GM12878 (cell line): ENCODE measurements at regions not wholly inside any gene's neighbourhood (a gene's known extent, or its start where the extent isn't known, plus 50 kb on each side); places are given as distances from the start of the nearest gene placed in this dataset.

Experiments
- ATAC-seq: fragments of 200-7000 bp; cut with Tn5 transposase; 3 replicates; pipeline ENCODE4 v1.9.1; 2020; ENCODE audit warnings: mild to moderate bottlenecking, moderate library complexity
- BruUV-seq: library from RNA; stranded (reverse); fragments of 400-500 nt; replicated peaks from 2 replicates; lab custom pipeline; 2021; lab: Mats Ljungman, UMichigan
- CTCF ChIA-PET: fragments of 300-600 bp; sonication (Branson Sonifier 250); formaldehyde crosslinking; extraction: SDS; loops from one replicate; lab custom pipeline; 2021; ENCODE audit warnings: inconsistent platforms; lab: Yijun Ruan, JAX
- POLR2A ChIA-PET: fragments of 350-600 bp; formaldehyde crosslinking; extraction: SDS; loops from one replicate; lab custom pipeline; 2021; ENCODE audit warnings: inconsistent platforms; lab: Charles Lee
- RAD21 ChIA-PET: fragments of 300-600 bp; sonication (Branson Sonifier 250); formaldehyde crosslinking; loops from one replicate; lab custom pipeline; 2023; ENCODE audit warnings: antibody characterized with exemption; ENCODE audit not compliant: unreplicated experiment; lab: Charles Lee
- SMC1A ChIA-PET: fragments of 300-600 bp; sonication (Branson Sonifier 250); formaldehyde crosslinking; loops from one replicate; lab custom pipeline; 2023; ENCODE audit not compliant: unreplicated experiment, uncharacterized antibody; lab: Charles Lee
- DNase-seq: peaks from one replicate; pipeline ENCODE4 v3.0.0-alpha.2; 2011; ENCODE audit warnings: low read depth, low spot score
- FAIRE-seq: peaks from 3 replicates; lab custom pipeline; 2011; peaks lifted over from hg19 to GRCh38; lab: Jason Lieb, UNC
- H2AFZ ChIP-seq: 2 replicates; pipeline ENCODE4 v1.6.0; 2011; ENCODE audit warnings: low read depth, low read length, control low read depth; ENCODE audit not compliant: control insufficient read depth
- H3K27ac ChIP-seq: 2 replicates; pipeline ENCODE4 v1.5.1; 2011; ENCODE audit warnings: control low read depth; ENCODE audit not compliant: control insufficient read depth, insufficient read depth
- H3K27me3 ChIP-seq, 2 experiments: replicated peaks in 1 of 2; 2 replicates each; pipeline versions ENCODE4 v1.6.0 to v1.6.1; 2011; ENCODE audit warnings: low read length in 1 of 2; ENCODE audit not compliant: control insufficient read depth in 2 of 2, insufficient read depth in 2 of 2
- H3K36me3 ChIP-seq, 2 experiments: 2 replicates each; pipeline ENCODE4 v1.5.1; 2011; ENCODE audit warnings: low read length in 1 of 2; ENCODE audit not compliant: control insufficient read depth in 2 of 2, insufficient read depth in 2 of 2
- H3K4me1 ChIP-seq: 2 replicates; pipeline ENCODE4 v1.6.1; 2011; ENCODE audit warnings: mild to moderate bottlenecking, low read length, moderate library complexity, mixed read lengths; ENCODE audit not compliant: control insufficient read depth, insufficient read depth
- H3K4me2 ChIP-seq: 2 replicates; pipeline ENCODE4 v1.6.0; 2011; ENCODE audit warnings: control low read depth; ENCODE audit not compliant: control insufficient read depth, insufficient read depth
- H3K4me3 ChIP-seq: fragments of 200-600 bp; sonication (generic); 2 replicates; pipeline ENCODE4 v1.5.1; 2016
- H3K79me2 ChIP-seq: 2 replicates; pipeline ENCODE4 v1.6.0; 2011; ENCODE audit warnings: low read length; ENCODE audit not compliant: control insufficient read depth, insufficient read depth
- H3K9ac ChIP-seq: 2 replicates; pipeline ENCODE4 v1.8.0; 2011; ENCODE audit warnings: low read length, control low read depth, mixed read lengths; ENCODE audit not compliant: control insufficient read depth, insufficient read depth
- H3K9me3 ChIP-seq: replicated peaks from 3 replicates; pipeline ENCODE4 v1.5.1; 2011; ENCODE audit warnings: mild to moderate bottlenecking, low read length; ENCODE audit not compliant: control insufficient read depth, insufficient read depth
- H4K20me1 ChIP-seq: 2 replicates; pipeline ENCODE4 v1.6.0; 2011; ENCODE audit not compliant: control insufficient read depth, insufficient read depth
- BCL3 ChIP-seq: IDR thresholded peaks from 2 replicates; pipeline ENCODE4 v1.6.1; 2011; ENCODE audit warnings: borderline replicate concordance, low read depth, mild to moderate bottlenecking, moderate library complexity, low read length; ENCODE audit not compliant: insufficient read depth, poor library complexity, severe bottlenecking
- BHLHE40 ChIP-seq, 2 experiments: fragments of 450-650 bp in 1 of 2; IDR thresholded peaks; 2 replicates each; pipeline ENCODE4 v1.6.1; 2011 to 2017; ENCODE audit warnings: low read depth in 2 of 2, borderline replicate concordance in 1 of 2, improper control_type of control experiment in 1 of 2, low read length in 1 of 2, mild to moderate bottlenecking in 1 of 2
- E2F4 ChIP-seq: IDR thresholded peaks from 2 replicates; pipeline ENCODE4 v1.6.1; 2012; ENCODE audit warnings: low read depth, low read length, improper control_type of control experiment
- EGR1 ChIP-seq, 2 experiments: IDR thresholded peaks; 1 replicate in 1 of 2; 2 replicates in 1 of 2; pipeline ENCODE4 v1.6.1; 2011 to 2012; ENCODE audit warnings: low read depth in 2 of 2, low read length in 2 of 2, borderline replicate concordance in 1 of 2, mild to moderate bottlenecking in 1 of 2, moderate library complexity in 1 of 2
- FOXK2 ChIP-seq: fragments of 450-650 bp; IDR thresholded peaks from 2 replicates; pipeline ENCODE4 v1.6.1; 2017; ENCODE audit warnings: mild to moderate bottlenecking, moderate library complexity
- GABPA ChIP-seq: IDR thresholded peaks from 2 replicates; pipeline ENCODE4 v1.6.1; 2014; ENCODE audit warnings: antibody characterized with exemption, low read depth, mild to moderate bottlenecking, inconsistent platforms
- NFYA ChIP-seq: IDR thresholded peaks from 2 replicates; pipeline ENCODE4 v1.6.1; 2011; ENCODE audit warnings: low read depth, mild to moderate bottlenecking, low read length, improper control_type of control experiment, borderline replicate concordance
- PAX5 ChIP-seq: IDR thresholded peaks from 2 replicates; pipeline ENCODE4 v1.6.1; 2011; ENCODE audit warnings: low read depth, low read length, borderline replicate concordance
- POLR2AphosphoS2 ChIP-seq: IDR thresholded peaks from 2 replicates; pipeline ENCODE4 v1.6.1; 2011; ENCODE audit warnings: low read depth, mild to moderate bottlenecking, low read length, improper control_type of control experiment, moderate library complexity
- RBBP5 ChIP-seq: fragments of 200-600 bp; sonication (generic); conservative IDR thresholded peaks from 2 replicates; pipeline ENCODE4 v1.6.1; 2016
- SREBF1 ChIP-seq: IDR thresholded peaks from 2 replicates; pipeline ENCODE4 v1.6.1; 2012; ENCODE audit warnings: mild to moderate bottlenecking, low read length
- TARDBP ChIP-seq: IDR thresholded peaks from 2 replicates; pipeline ENCODE4 v1.6.1; 2016; ENCODE audit warnings: borderline replicate concordance
- ZBTB4 ChIP-seq: fragments of 450-650 bp; formaldehyde crosslinking; IDR thresholded peaks from 2 replicates; pipeline ENCODE4 v1.4.0; 2022; ENCODE audit warnings: mild to moderate bottlenecking, moderate library complexity
- ZNF687 ChIP-seq: fragments of 450-650 bp; IDR thresholded peaks from 2 replicates; pipeline ENCODE4 v1.6.1; 2017; ENCODE audit warnings: mild to moderate bottlenecking, moderate library complexity
- WGBS: methylation state at CpG from one replicate; pipeline ENCODE4 v1.1.6; 2016; ENCODE audit warnings: low lambda C conversion rate; ENCODE audit not compliant: insufficient replicate concordance, insufficient coverage; ENCODE audit errors: missing lambda C conversion rate; 5-methylcytosine and 5-hydroxymethylcytosine counted together
- in situ Hi-C: fragments of 300-500 bp; cut with MboI; formaldehyde crosslinking; loops from 9 replicates; pipeline ENCODE4 v1.14.3; 2018; ENCODE audit warnings: mixed read lengths
- intact Hi-C: fragments of 100-400 bp; cut with micrococcal nuclease; formaldehyde crosslinking; loops from one replicate; pipeline ENCODE4 v1.14.2; 2022; ENCODE audit not compliant: unreplicated experiment

GRCh38 chr18:46426021-46426678 lies 230.9 kb downstream of the LOXHD1 start:
- Histone ChIP-seq H3K79me2 (no peaks in the 10 kb centered on the region), H3K27me3 (peaks cover 0 to 3% of the 10 kb centered on the region in 2 experiments; a peak in 2 of 4 replicates), H3K9me3 (no peaks in the 10 kb centered on the region), H3K4me1 (no peaks in the 10 kb centered on the region), H3K36me3 (no peaks in the 10 kb centered on the region), H3K4me3 (no peak overlapping the region), H3K27ac (no peak overlapping the region), H4K20me1 (no peaks in the 10 kb centered on the region), H3K4me2 (no peak overlapping the region), H3K9ac (no peak overlapping the region), H2AFZ (no peak overlapping the region)
- ChIA-PET RAD21 (no interaction called here), SMC1A (interaction anchor here (0.6 kb wide), 1 partner anchor 36 kb away, joined by 3 read pairs; no protein-coding TSS in a partner anchor), POLR2A (no interaction called here), CTCF (interaction anchor here (0.6 kb wide), 1 partner anchor 8 kb away, joined by 3 read pairs; no protein-coding TSS in a partner anchor)
- in situ Hi-C loops = no loop called here
- FAIRE-seq (no peak), DNase-seq (no peak), ATAC-seq (no peak)
- intact Hi-C loops = no loop called here
- 0% methylated on average over 5 of the region's 5 CpGs for WGBS
- no TSS peak for BruUV-seq
- TF ChIP-seq NFYA (no peak), BCL3 (no peak), TARDBP (no peak), GABPA (no peak), SREBF1 (no peak), BHLHE40 (IDR thresholded peaks at IDR 0.05; ENCODE audit: borderline replicate concordance in 1 of 2, low read depth in 2 of 2, low read length in 1 of 2) (no peak), POLR2AphosphoS2 (no peak), RBBP5 (no peak), ZBTB4 (CRISPR knock-in tag) (no peak), EGR1 (IDR thresholded peaks at IDR 0.05; ENCODE audit: borderline replicate concordance in 1 of 2, low read depth in 2 of 2, low read length in 2 of 2) (no peak), ZNF687 (no peak), E2F4 (no peak), PAX5 (no peak), FOXK2 (no peak)
